Uterus (tissue), 2 donors: ENCODE measurements at regions not wholly inside any gene's neighbourhood (a gene's known extent, or its start where the extent isn't known, plus 50 kb on each side); places are given as distances from the start of the nearest gene placed in this dataset.

Experiments
- CTCF ChIP-seq, 4 experiments: fragments of 200-600 bp in 2 of 4; fragments of 450-650 bp in 2 of 4; sonication (generic) in 2 of 4; IDR thresholded peaks; one replicate each; pipeline ENCODE4 v1.5.1; 2016 to 2019; ENCODE audit warnings: antibody characterized with exemption in 4 of 4, mild to moderate bottlenecking in 2 of 4, moderate library complexity in 1 of 4
- POLR2A ChIP-seq, 2 donors: fragments of 450-650 bp; IDR thresholded peaks; one replicate each; pipeline ENCODE4 v1.6.1; 2016; ENCODE audit warnings: antibody characterized with exemption in 2 of 2, mild to moderate bottlenecking in 1 of 2, moderate library complexity in 1 of 2

DNA sequence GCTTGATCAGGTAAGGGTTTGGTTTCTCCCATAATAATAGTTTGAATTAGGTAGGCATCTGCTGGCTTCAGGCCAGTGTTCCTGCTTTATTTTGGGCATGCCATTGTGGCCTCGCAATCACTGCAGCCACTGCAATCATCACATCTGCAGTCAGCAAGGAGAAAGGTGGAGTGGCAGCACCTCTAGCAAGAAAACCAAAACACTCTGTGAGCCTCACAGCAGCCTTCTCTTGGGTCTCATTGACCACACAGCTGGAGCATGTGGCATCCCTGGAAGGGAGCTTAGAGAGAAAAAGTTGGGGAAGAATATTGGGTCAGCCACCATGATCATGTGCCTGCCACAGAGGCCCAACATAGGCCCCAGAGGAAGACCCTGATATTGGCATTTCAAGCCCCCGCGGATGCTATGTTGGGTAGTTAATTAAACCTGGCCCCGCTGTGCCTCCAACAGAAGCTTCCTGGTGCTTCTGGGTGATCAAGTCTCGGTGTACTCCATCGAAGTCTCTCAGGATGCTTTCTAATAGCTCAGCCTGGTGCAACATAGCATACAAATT is 158.0 kb upstream of the UBE2E1 start:
- no peak for TF ChIP-seq CTCF (IDR thresholded peaks at IDR 0.05)
- no peak for TF ChIP-seq POLR2A (IDR thresholded peaks at IDR 0.05)
